Right lobe of liver (tissue), 4 donors: ENCODE measurements at regions not wholly inside any gene's neighbourhood (a gene's known extent, or its start where the extent isn't known, plus 50 kb on each side); places are given as distances from the start of the nearest gene placed in this dataset.

Source experiments
- CTCF ChIP-seq, 4 donors: fragments of 200-600 bp in 3 of 4; fragments of 450-650 bp in 1 of 4; IDR thresholded peaks; one replicate each; pipeline versions ENCODE4 v1.5.1 to v1.8.0; 2016 to 2022; ENCODE audit warnings: antibody characterized with exemption in 4 of 4, mild to moderate bottlenecking in 2 of 4
- POLR2A ChIP-seq: fragments of 450-650 bp; IDR thresholded peaks from one replicate; pipeline ENCODE4 v1.6.1; 2017; ENCODE audit warnings: antibody characterized with exemption, mild to moderate bottlenecking
- donor health status: DM: no; HTN: no; CAD: no.
- donor health status: DM: no; HTN: no; CAD: no.
- donor health status: DM: no; HTN: yes; CAD: no.

GRCh38 chrX:128616933-128617332 is 564.7 kb upstream of the ACTRT1 start:
- TF ChIP-seq CTCF (IDR thresholded peaks at IDR 0.05): no peak
- no peak for TF ChIP-seq POLR2A
